ENCODE measurements at regions not wholly inside any gene's neighbourhood (a gene's known extent, or its start where the extent isn't known, plus 50 kb on each side); places are given as distances from the start of the nearest gene placed in this dataset.

GRCh38 chr10:110419265-110419664, 78.4 kb upstream of the DUSP5 start:
- no peak for DNase-seq (ENCODE audit: low spot score)
- H3K4me3 ChIP-seq (ENCODE audit: low read depth in 1 of 3, low read length in 3 of 3): no peak overlapping the region
- no peak overlapping the region for H3K27ac ChIP-seq (ENCODE audit: low read depth in 1 of 2, low read length in 2 of 2)
- H3K9ac ChIP-seq (ENCODE audit: low read depth in 1 of 2, low read length in 2 of 2): no peak overlapping the region
- WGBS: 89% methylated on average over 5 of the region's 5 CpGs
- peaks cover 0 to 2% (median 0%) of the 10 kb centered on the region in 4 donors for H3K4me1 ChIP-seq (ENCODE audit: control insufficient read depth in 4 of 4, insufficient read depth in 4 of 4, low read length in 3 of 4)
- H3K36me3 ChIP-seq (ENCODE audit: control insufficient read depth in 4 of 4, insufficient read depth in 3 of 4, low read depth in 1 of 4, low read length in 3 of 4): no peaks in the 10 kb centered on the region
- no peaks in the 10 kb centered on the region for H3K9me3 ChIP-seq (ENCODE audit: control insufficient read depth in 4 of 4, low read length in 3 of 4)
- TF ChIP-seq FOXA1 (IDR thresholded peaks at IDR 0.05): no peak
- TF ChIP-seq EGR1 (IDR thresholded peaks at IDR 0.05; ENCODE audit: low read depth in 2 of 2): no peak
- H3K27me3 ChIP-seq (ENCODE audit: control insufficient read depth in 4 of 4, insufficient read depth in 4 of 4, low read length in 3 of 4): no peaks in the 10 kb centered on the region

GRCh38 chr10:110420401-110421193, 77.1 kb upstream of the DUSP5 start:
- no peak for TF ChIP-seq FOXA1 (IDR thresholded peaks at IDR 0.05)
- no peak for TF ChIP-seq RXRA (IDR thresholded peaks at IDR 0.05)
- no peak for TF ChIP-seq RAD21 (IDR thresholded peaks at IDR 0.05)
- TF ChIP-seq JUND (IDR thresholded peaks at IDR 0.05): no peak
- no peak for TF ChIP-seq GABPA (IDR thresholded peaks at IDR 0.05 in 1 of 2, conservative IDR thresholded peaks at IDR 0.05 in 1 of 2)
- no peak for TF ChIP-seq REST (IDR thresholded peaks at IDR 0.05)
- TF ChIP-seq NR2F2 (IDR thresholded peaks at IDR 0.05): no peak
- no peak for TF ChIP-seq ZBTB33 (IDR thresholded peaks at IDR 0.05)
- no peak for TF ChIP-seq EGR1 (IDR thresholded peaks at IDR 0.05; ENCODE audit: low read depth in 2 of 2)
- no peak for TF ChIP-seq HNF4A (conservative IDR thresholded peaks at IDR 0.05)
- TF ChIP-seq TAF1 (conservative IDR thresholded peaks at IDR 0.05): no peak
- TF ChIP-seq HNF4G (IDR thresholded peaks at IDR 0.05): no peak
- no peak for TF ChIP-seq MAX (IDR thresholded peaks at IDR 0.05)

More at GRCh38 chr10:110420401-110421193, 77.1 kb upstream of the DUSP5 start:
- H3K27ac ChIP-seq (ENCODE audit: low read depth in 1 of 2, low read length in 2 of 2): no peak overlapping the region
- WGBS: 92% methylated on average over 2 of the region's 2 CpGs
- H3K4me1 ChIP-seq (ENCODE audit: control insufficient read depth in 4 of 4, insufficient read depth in 4 of 4, low read length in 3 of 4): peaks cover 0 to 2% (median 0%) of the 10 kb centered on the region in 4 donors
- no peak overlapping the region for H3K4me3 ChIP-seq (ENCODE audit: low read depth in 1 of 3, low read length in 3 of 3)
- H3K36me3 ChIP-seq (ENCODE audit: control insufficient read depth in 4 of 4, insufficient read depth in 3 of 4, low read depth in 1 of 4, low read length in 3 of 4): no peaks in the 10 kb centered on the region
- no peaks in the 10 kb centered on the region for H3K9me3 ChIP-seq (ENCODE audit: control insufficient read depth in 4 of 4, low read length in 3 of 4)
- no peaks in the 10 kb centered on the region for H3K27me3 ChIP-seq (ENCODE audit: control insufficient read depth in 4 of 4, insufficient read depth in 4 of 4, low read length in 3 of 4)
- H3K9ac ChIP-seq (ENCODE audit: low read depth in 1 of 2, low read length in 2 of 2): no peak overlapping the region
- no peak for DNase-seq (ENCODE audit: low spot score)

Measured in liver (tissue), 7 donors.